ENCODE measurements at regions not wholly inside any gene's neighbourhood (a gene's known extent, or its start where the extent isn't known, plus 50 kb on each side); places are given as distances from the start of the nearest gene placed in this dataset.

DNA sequence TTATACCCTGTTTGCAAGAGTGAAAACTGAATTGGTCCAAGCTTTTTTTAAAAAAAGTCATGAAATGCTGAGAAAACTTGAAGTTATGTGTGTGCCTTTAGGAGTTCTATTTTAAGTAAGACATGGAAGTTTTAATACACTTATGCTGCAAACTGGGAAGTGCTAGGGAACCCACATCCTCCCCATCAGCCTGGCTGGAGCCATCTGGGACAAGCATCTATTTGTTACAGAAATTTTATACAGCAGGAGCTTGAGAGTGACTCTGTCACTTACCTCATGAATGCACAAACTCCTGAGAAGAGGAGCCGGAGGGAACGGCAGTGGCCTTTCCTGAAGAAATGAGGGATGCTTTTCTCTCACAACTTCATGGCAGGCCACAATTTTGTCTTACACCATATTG lies 78.2 kb upstream of the SLC44A3 start:
- TF ChIP-seq ELF4 (IDR thresholded peaks at IDR 0.05): no peak
- TF ChIP-seq ARNT (IDR thresholded peaks at IDR 0.05): no peak
- no peak for TF ChIP-seq SUZ12 (IDR thresholded peaks at IDR 0.05)
- TF ChIP-seq SP1 (IDR thresholded peaks at IDR 0.05): no peak
- TF ChIP-seq, protein P1, sequence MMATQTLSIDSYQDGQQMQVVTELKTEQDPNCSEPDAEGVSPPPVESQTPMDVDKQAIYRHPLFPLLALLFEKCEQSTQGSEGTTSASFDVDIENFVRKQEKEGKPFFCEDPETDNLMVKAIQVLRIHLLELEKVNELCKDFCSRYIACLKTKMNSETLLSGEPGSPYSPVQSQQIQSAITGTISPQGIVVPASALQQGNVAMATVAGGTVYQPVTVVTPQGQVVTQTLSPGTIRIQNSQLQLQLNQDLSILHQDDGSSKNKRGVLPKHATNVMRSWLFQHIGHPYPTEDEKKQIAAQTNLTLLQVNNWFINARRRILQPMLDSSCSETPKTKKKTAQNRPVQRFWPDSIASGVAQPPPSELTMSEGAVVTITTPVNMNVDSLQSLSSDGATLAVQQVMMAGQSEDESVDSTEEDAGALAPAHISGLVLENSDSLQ (IDR thresholded peaks at IDR 0.05): no peak
- no peak for TF ChIP-seq L3MBTL2 (conservative IDR thresholded peaks at IDR 0.05)
- no peak for TF ChIP-seq FOXK2 (IDR thresholded peaks at IDR 0.05)
- TF ChIP-seq TARDBP (IDR thresholded peaks at IDR 0.05): no peak
- TF ChIP-seq HDGF (IDR thresholded peaks at IDR 0.05; ENCODE audit: borderline replicate concordance): no peak
- TF ChIP-seq BHLHE40 (IDR thresholded peaks at IDR 0.05; ENCODE audit: borderline replicate concordance): no peak
- TF ChIP-seq FOXM1 (IDR thresholded peaks at IDR 0.05; ENCODE audit: borderline replicate concordance): no peak
- TF ChIP-seq NFRKB (IDR thresholded peaks at IDR 0.05): no peak
